G401 (cell line): ENCODE measurements at regions not wholly inside any gene's neighbourhood (a gene's known extent, or its start where the extent isn't known, plus 50 kb on each side); places are given as distances from the start of the nearest gene placed in this dataset.
A peak's percentile ranks its signal among the peaks of the same experiment; 100 is the strongest.
"Not testable (repeated sequence)": the region's sequence is repeated elsewhere in the genome, so short reads cannot be mapped to it uniquely, and the experiment has no call there.

Experiments
- DNase-seq: peaks from one replicate; pipeline ENCODE4 v3.0.0-alpha.2; 2015; ENCODE audit warnings: low spot score
- in situ Hi-C: cut with HindIII; loops from 2 replicates; pipeline ENCODE4 v1.10.0; 2016; ENCODE audit warnings: low sequenced_read_pairs, mixed read lengths

- in situ Hi-C loops: no loop called here
Measured at GRCh38 chrX:147468600-147468999, 443.1 kb upstream of the FMR1 start.

GRCh38 chrX:147476008-147476407, 435.7 kb upstream of the FMR1 start:
- DNase-seq: peak; percentile 1
- in situ Hi-C loops: no loop called here

More at GRCh38 chrX:147468600-147468999, 443.1 kb upstream of the FMR1 start:
- DNase-seq: no peak

- DNase-seq: no peak
- in situ Hi-C loops: no loop called here
Measured at GRCh38 chrX:147478899-147479298, 432.8 kb upstream of the FMR1 start.

- DNase-seq: no peak
- in situ Hi-C loops: no loop called here
Measured at GRCh38 chrX:147485207-147485606, 426.5 kb upstream of the FMR1 start.

GRCh38 chrX:147494365-147494764, 417.4 kb upstream of the FMR1 start:
- DNase-seq: no peak
- in situ Hi-C loops: no loop called here

- DNase-seq: no peak
- in situ Hi-C loops: no loop called here
Measured at GRCh38 chrX:147498796-147499195, 412.9 kb upstream of the FMR1 start.

GRCh38 chrX:147522981-147523380, 388.7 kb upstream of the FMR1 start:
- in situ Hi-C loops: no loop called here
- peak; percentile 69 for DNase-seq

- in situ Hi-C loops: no loop called here
- DNase-seq: no peak
Measured at GRCh38 chrX:147533426-147533825, 378.3 kb upstream of the FMR1 start.

GRCh38 chrX:147537172-147537571, 374.5 kb upstream of the FMR1 start:
- in situ Hi-C loops: no loop called here
- no peak for DNase-seq

- DNase-seq, in situ Hi-C loops: not testable (repeated sequence)
Measured at GRCh38 chrX:147548023-147548422, 363.7 kb upstream of the FMR1 start.

GRCh38 chrX:147550217-147550616, 361.5 kb upstream of the FMR1 start:
- no peak for DNase-seq
- in situ Hi-C loops: no loop called here

- DNase-seq: no peak
- in situ Hi-C loops: no loop called here
Measured at GRCh38 chrX:147559191-147559590, 352.5 kb upstream of the FMR1 start.

GRCh38 chrX:147565237-147565636, 346.5 kb upstream of the FMR1 start:
- DNase-seq: no peak
- in situ Hi-C loops: no loop called here

- no peak for DNase-seq
- in situ Hi-C loops: no loop called here
Measured at GRCh38 chrX:147570483-147570882, 341.2 kb upstream of the FMR1 start.

GRCh38 chrX:147573266-147573665, 338.5 kb upstream of the FMR1 start:
- DNase-seq: no peak
- in situ Hi-C loops: no loop called here

GRCh38 chrX:147602176-147602696, 309.5 kb upstream of the FMR1 start:
- in situ Hi-C loops: no loop called here
- DNase-seq: peak; percentile 0

GRCh38 chrX:147626605-147627004, 285.1 kb upstream of the FMR1 start:
- in situ Hi-C loops: no loop called here

GRCh38 chrX:147635186-147635585, 276.5 kb upstream of the FMR1 start:
- in situ Hi-C loops: no loop called here

More at GRCh38 chrX:147626605-147627004, 285.1 kb upstream of the FMR1 start:
- DNase-seq: no peak

GRCh38 chrX:147637190-147637589, 274.5 kb upstream of the FMR1 start:
- no peak for DNase-seq
- in situ Hi-C loops: no loop called here

More at GRCh38 chrX:147635186-147635585, 276.5 kb upstream of the FMR1 start:
- no peak for DNase-seq

- no peak for DNase-seq
- in situ Hi-C loops: no loop called here
Measured at GRCh38 chrX:147646949-147647723, 264.6 kb upstream of the FMR1 start.

- no peak for DNase-seq
- in situ Hi-C loops: no loop called here
Measured at GRCh38 chrX:147675819-147676218, 235.9 kb upstream of the FMR1 start.
